ENCODE measurements at regions not wholly inside any gene's neighbourhood (a gene's known extent, or its start where the extent isn't known, plus 50 kb on each side); places are given as distances from the start of the nearest gene placed in this dataset.
A peak's percentile ranks its signal among the peaks of the same experiment; 100 is the strongest.

- H3K36me3 ChIP-seq (ENCODE audit: insufficient read depth, low read length), result no peaks in the 10 kb centered on the region
- no peak overlapping the region for H3K4me3 ChIP-seq (ENCODE audit: insufficient read depth, low read depth, low read length)
- H3K79me2 ChIP-seq (ENCODE audit: insufficient read depth, low read length), result no peaks in the 10 kb centered on the region
- H3K27ac Mint-ChIP-seq (ENCODE audit: unreplicated experiment), result no peak overlapping the region
- no peak overlapping the region for H3K9ac ChIP-seq (ENCODE audit: low read length)
- H3K4me3 Mint-ChIP-seq (ENCODE audit: unreplicated experiment), result no peak overlapping the region
- DNase-seq (ENCODE audit: low read depth), result peak; percentile 47
- TF ChIP-seq CTCF (IDR thresholded peaks at IDR 0.05; ENCODE audit: insufficient read depth, low read depth, low read length), result peak; percentile 33
- TF ChIP-seq EZH2 (IDR thresholded peaks at IDR 0.05; ENCODE audit: insufficient read depth, low read length), result no peak
- no peaks in the 10 kb centered on the region for H3K9me3 ChIP-seq (ENCODE audit: insufficient read depth, low read depth, low read length)
- H4K20me1 ChIP-seq (ENCODE audit: insufficient read depth, low read length), result no peaks in the 10 kb centered on the region
- no peaks in the 10 kb centered on the region for H3K4me1 Mint-ChIP-seq (ENCODE audit: low read depth, unreplicated experiment)
- H3K27ac ChIP-seq (ENCODE audit: low read depth, low read length), result no peak overlapping the region
- no peaks in the 10 kb centered on the region for H3K36me3 Mint-ChIP-seq (ENCODE audit: low read depth, unreplicated experiment)
- FAIRE-seq, result no peak
- H3K27me3 ChIP-seq (ENCODE audit: insufficient read depth, low read length), result no peaks in the 10 kb centered on the region
- no peak overlapping the region for H2AFZ ChIP-seq (ENCODE audit: low read depth, low read length)
- no peaks in the 10 kb centered on the region for H3K9me3 Mint-ChIP-seq (ENCODE audit: unreplicated experiment)
- no peaks in the 10 kb centered on the region for H3K4me1 ChIP-seq (ENCODE audit: insufficient read depth, low read length)
- no peaks in the 10 kb centered on the region for H3K27me3 Mint-ChIP-seq (ENCODE audit: low read depth, unreplicated experiment)
- H3K4me2 ChIP-seq (ENCODE audit: low read length), result no peak overlapping the region
These were observed 334.6 kb downstream of the PCDH10 start for GRCh38 chr4:133483600-133484246.

GRCh38 chr4:133476063-133476462 lies 327.0 kb downstream of the PCDH10 start:
- no peaks in the 10 kb centered on the region for H3K9me3 Mint-ChIP-seq (ENCODE audit: unreplicated experiment)
- no peaks in the 10 kb centered on the region for H3K27me3 ChIP-seq (ENCODE audit: insufficient read depth, low read length)
- H3K9ac ChIP-seq (ENCODE audit: low read length), result no peak overlapping the region
- DNase-seq (ENCODE audit: low read depth) (no peak), FAIRE-seq (no peak)
- no peaks in the 10 kb centered on the region for H3K9me3 ChIP-seq (ENCODE audit: insufficient read depth, low read depth, low read length)
- no peaks in the 10 kb centered on the region for H3K36me3 Mint-ChIP-seq (ENCODE audit: low read depth, unreplicated experiment)
- no peaks in the 10 kb centered on the region for H3K27me3 Mint-ChIP-seq (ENCODE audit: low read depth, unreplicated experiment)
- H3K4me2 ChIP-seq (ENCODE audit: low read length), result no peak overlapping the region
- H3K4me3 Mint-ChIP-seq (ENCODE audit: unreplicated experiment), result no peak overlapping the region
- no peak overlapping the region for H3K4me3 ChIP-seq (ENCODE audit: insufficient read depth, low read depth, low read length)
- H3K27ac Mint-ChIP-seq (ENCODE audit: unreplicated experiment), result no peak overlapping the region
- H2AFZ ChIP-seq (ENCODE audit: low read depth, low read length), result no peak overlapping the region
- no peaks in the 10 kb centered on the region for H3K36me3 ChIP-seq (ENCODE audit: insufficient read depth, low read length)
- H3K27ac ChIP-seq (ENCODE audit: low read depth, low read length), result no peak overlapping the region
- no peaks in the 10 kb centered on the region for H4K20me1 ChIP-seq (ENCODE audit: insufficient read depth, low read length)
- no peaks in the 10 kb centered on the region for H3K79me2 ChIP-seq (ENCODE audit: insufficient read depth, low read length)
- H3K4me1 Mint-ChIP-seq (ENCODE audit: low read depth, unreplicated experiment), result no peaks in the 10 kb centered on the region
- TF ChIP-seq EZH2 (IDR thresholded peaks at IDR 0.05; ENCODE audit: insufficient read depth, low read length) (no peak), CTCF (IDR thresholded peaks at IDR 0.05; ENCODE audit: insufficient read depth, low read depth, low read length) (no peak)
- no peaks in the 10 kb centered on the region for H3K4me1 ChIP-seq (ENCODE audit: insufficient read depth, low read length)

GRCh38 chr4:133474501-133474900 lies 325.4 kb downstream of the PCDH10 start:
- no peak overlapping the region for H3K4me2 ChIP-seq (ENCODE audit: low read length)
- Mint-ChIP-seq H3K27me3 (ENCODE audit: low read depth, unreplicated experiment) (no peaks in the 10 kb centered on the region), H3K4me3 (ENCODE audit: unreplicated experiment) (no peak overlapping the region), H3K27ac (ENCODE audit: unreplicated experiment) (no peak overlapping the region), H3K9me3 (ENCODE audit: unreplicated experiment) (no peaks in the 10 kb centered on the region), H3K36me3 (ENCODE audit: low read depth, unreplicated experiment) (no peaks in the 10 kb centered on the region), H3K4me1 (ENCODE audit: low read depth, unreplicated experiment) (no peaks in the 10 kb centered on the region)
- no peaks in the 10 kb centered on the region for H3K9me3 ChIP-seq (ENCODE audit: insufficient read depth, low read depth, low read length)
- H3K4me1 ChIP-seq (ENCODE audit: insufficient read depth, low read length), result no peaks in the 10 kb centered on the region
- no peaks in the 10 kb centered on the region for H3K36me3 ChIP-seq (ENCODE audit: insufficient read depth, low read length)
- no peak overlapping the region for H2AFZ ChIP-seq (ENCODE audit: low read depth, low read length)
- H3K27me3 ChIP-seq (ENCODE audit: insufficient read depth, low read length), result no peaks in the 10 kb centered on the region
- H4K20me1 ChIP-seq (ENCODE audit: insufficient read depth, low read length), result no peaks in the 10 kb centered on the region
- no peak overlapping the region for H3K9ac ChIP-seq (ENCODE audit: low read length)
- DNase-seq (ENCODE audit: low read depth) (no peak), FAIRE-seq (no peak)
- H3K27ac ChIP-seq (ENCODE audit: low read depth, low read length), result no peak overlapping the region
- H3K79me2 ChIP-seq (ENCODE audit: insufficient read depth, low read length), result no peaks in the 10 kb centered on the region
- TF ChIP-seq EZH2 (IDR thresholded peaks at IDR 0.05; ENCODE audit: insufficient read depth, low read length) (no peak), CTCF (IDR thresholded peaks at IDR 0.05; ENCODE audit: insufficient read depth, low read depth, low read length) (no peak)
- no peak overlapping the region for H3K4me3 ChIP-seq (ENCODE audit: insufficient read depth, low read depth, low read length)
